ENCODE measurements at regions not wholly inside any gene's neighbourhood (a gene's known extent, or its start where the extent isn't known, plus 50 kb on each side); places are given as distances from the start of the nearest gene placed in this dataset.

DNA sequence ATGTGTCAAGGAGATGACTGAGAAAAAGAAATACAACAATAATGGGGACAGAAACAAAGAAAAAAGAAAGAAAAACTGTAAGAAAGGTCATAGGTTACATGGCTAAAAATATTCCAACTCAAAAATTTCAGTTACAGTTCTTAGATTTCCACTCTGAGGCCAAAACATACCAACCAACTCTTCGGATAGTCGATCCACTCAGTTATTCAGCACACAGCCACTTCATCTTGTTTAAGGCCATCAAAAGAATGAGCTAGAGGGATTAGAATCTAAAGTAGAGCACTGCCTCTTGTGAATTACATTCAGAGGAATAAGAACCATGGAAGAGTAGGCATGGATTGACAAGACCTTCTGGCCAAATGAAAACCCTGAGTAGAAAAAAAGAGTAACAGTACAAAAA lies 277.0 kb downstream of the MRPL39 start:
- Histone ChIP-seq H3K27me3 (replicated peaks; ENCODE audit: insufficient read depth) (no peaks in the 10 kb centered on the region), H3K36me3 (no peaks in the 10 kb centered on the region), H3K27ac (no peak overlapping the region), H3K4me1 (ENCODE audit: control insufficient read depth in 1 of 2, low read depth in 2 of 2) (no peaks in the 10 kb centered on the region), H3K4me3 (no peak overlapping the region), H3K9me3 (no peaks in the 10 kb centered on the region)
- DNase-seq (ENCODE audit: low spot score) (no peak), ATAC-seq (ENCODE audit: insufficient number of reproducible peaks, low FRiP score, low read depth) (no peak)
- TF ChIP-seq CTCF (IDR thresholded peaks at IDR 0.05): no peak

- no peaks in the 10 kb centered on the region for H3K27me3 ChIP-seq (replicated peaks; ENCODE audit: insufficient read depth)
- no peaks in the 10 kb centered on the region for H3K36me3 ChIP-seq
- no peak overlapping the region for H3K27ac ChIP-seq
- DNase-seq (ENCODE audit: low spot score) (no peak), ATAC-seq (ENCODE audit: insufficient number of reproducible peaks, low FRiP score, low read depth) (no peak)
- no peak for TF ChIP-seq CTCF (IDR thresholded peaks at IDR 0.05)
- no peaks in the 10 kb centered on the region for H3K4me1 ChIP-seq (ENCODE audit: control insufficient read depth in 1 of 2, low read depth in 2 of 2)
- no peak overlapping the region for H3K4me3 ChIP-seq
- H3K9me3 ChIP-seq: no peaks in the 10 kb centered on the region
Observed at GRCh38 chr21:25329227-25329825, 278.0 kb downstream of the MRPL39 start.

DNA sequence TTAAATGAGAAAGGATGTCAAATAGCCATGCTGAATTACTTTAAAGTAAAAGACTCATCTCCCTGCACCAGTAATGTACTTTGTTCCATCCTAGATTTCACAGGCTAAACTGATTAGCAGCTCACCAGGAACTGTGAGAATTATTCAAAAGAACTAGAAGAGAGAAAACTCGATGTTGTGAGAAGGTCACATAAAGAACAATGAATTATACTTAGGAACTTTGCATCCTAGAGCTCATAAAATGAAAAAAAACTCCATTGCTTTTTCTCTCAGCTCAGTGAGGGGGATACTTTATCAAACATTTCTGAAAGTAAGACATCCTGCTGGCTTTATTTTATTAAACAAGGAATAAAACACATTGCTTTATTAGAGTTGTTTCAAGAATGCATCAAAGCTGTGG lies 278.5 kb downstream of the MRPL39 start:
- Histone ChIP-seq H3K27ac (no peak overlapping the region), H3K4me1 (ENCODE audit: control insufficient read depth in 1 of 2, low read depth in 2 of 2) (no peaks in the 10 kb centered on the region), H3K27me3 (replicated peaks; ENCODE audit: insufficient read depth) (no peaks in the 10 kb centered on the region), H3K36me3 (no peaks in the 10 kb centered on the region), H3K4me3 (no peak overlapping the region), H3K9me3 (no peaks in the 10 kb centered on the region)
- ATAC-seq (ENCODE audit: insufficient number of reproducible peaks, low FRiP score, low read depth): no peak
- DNase-seq (ENCODE audit: low spot score): no peak
- TF ChIP-seq CTCF (IDR thresholded peaks at IDR 0.05): no peak

DNA sequence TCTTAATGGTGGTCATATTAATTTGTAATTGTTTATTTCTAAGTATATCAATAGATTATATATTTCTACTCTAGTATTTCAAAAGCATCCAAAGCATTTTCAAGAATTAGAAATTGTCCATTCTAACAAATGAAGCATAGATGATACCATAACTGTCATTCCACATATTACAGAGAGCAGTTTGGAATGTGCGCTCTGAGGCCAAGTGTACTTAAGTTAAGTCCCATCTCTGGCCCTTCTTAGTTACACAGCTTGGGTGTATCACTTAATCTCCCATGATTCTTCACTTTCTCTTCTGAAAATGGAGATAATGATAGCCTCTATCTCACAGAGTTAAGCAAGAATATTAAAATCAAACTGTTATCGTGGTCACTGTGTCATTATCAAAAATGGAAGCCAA lies 281.1 kb downstream of the MRPL39 start:
- H3K27me3 ChIP-seq (replicated peaks; ENCODE audit: insufficient read depth): no peaks in the 10 kb centered on the region
- no peak overlapping the region for H3K4me3 ChIP-seq
- H3K27ac ChIP-seq: no peak overlapping the region
- no peaks in the 10 kb centered on the region for H3K36me3 ChIP-seq
- no peak for TF ChIP-seq CTCF (IDR thresholded peaks at IDR 0.05)
- no peaks in the 10 kb centered on the region for H3K4me1 ChIP-seq (ENCODE audit: control insufficient read depth in 1 of 2, low read depth in 2 of 2)
- DNase-seq (ENCODE audit: low spot score) (no peak), ATAC-seq (ENCODE audit: insufficient number of reproducible peaks, low FRiP score, low read depth) (no peak)
- H3K9me3 ChIP-seq: no peaks in the 10 kb centered on the region

- DNase-seq (ENCODE audit: low spot score) (no peak), ATAC-seq (ENCODE audit: insufficient number of reproducible peaks, low FRiP score, low read depth) (no peak)
- no peaks in the 10 kb centered on the region for H3K4me1 ChIP-seq (ENCODE audit: control insufficient read depth in 1 of 2, low read depth in 2 of 2)
- H3K4me3 ChIP-seq: no peak overlapping the region
- H3K36me3 ChIP-seq: no peaks in the 10 kb centered on the region
- TF ChIP-seq CTCF (IDR thresholded peaks at IDR 0.05): no peak
- H3K27me3 ChIP-seq (replicated peaks; ENCODE audit: insufficient read depth): no peaks in the 10 kb centered on the region
- no peaks in the 10 kb centered on the region for H3K9me3 ChIP-seq
- no peak overlapping the region for H3K27ac ChIP-seq
Observed at GRCh38 chr21:25324666-25325065, 282.6 kb downstream of the MRPL39 start.
